H9 (cell line): ENCODE measurements at regions not wholly inside any gene's neighbourhood (a gene's known extent, or its start where the extent isn't known, plus 50 kb on each side); places are given as distances from the start of the nearest gene placed in this dataset.

Experiments used
- DNase-seq: peaks from one replicate; pipeline ENCODE4 v3.0.0-alpha.2; 2017
- H2AFZ ChIP-seq: one replicate; pipeline ENCODE4 v1.6.1; 2013; ENCODE audit warnings: mild to moderate bottlenecking, low read length, control low read depth, moderate library complexity
- H2AK5ac ChIP-seq: 2 replicates; pipeline ENCODE4 v1.6.1; 2013; ENCODE audit warnings: low read length, control low read depth, mixed read lengths; ENCODE audit not compliant: insufficient read length
- H2BK120ac ChIP-seq: one replicate; pipeline ENCODE4 v1.6.1; 2013; ENCODE audit warnings: low read depth, mild to moderate bottlenecking, low read length, control low read depth, inconsistent platforms; ENCODE audit not compliant: poor library complexity, severe bottlenecking
- H2BK12ac ChIP-seq: 2 replicates; pipeline ENCODE4 v1.6.1; 2013; ENCODE audit warnings: low read length, control low read depth, mixed read lengths, low read depth; ENCODE audit not compliant: insufficient read length
- H2BK15ac ChIP-seq: 2 replicates; pipeline ENCODE4 v1.6.1; 2013; ENCODE audit warnings: low read depth, low read length, control low read depth
- H2BK20ac ChIP-seq: one replicate; pipeline ENCODE4 v1.6.1; 2013; ENCODE audit warnings: low read depth, mild to moderate bottlenecking, low read length, control low read depth, inconsistent platforms; ENCODE audit not compliant: poor library complexity, severe bottlenecking
- H2BK5ac ChIP-seq: 2 replicates; pipeline ENCODE4 v1.6.1; 2013; ENCODE audit warnings: low read length, control low read depth, mixed read lengths; ENCODE audit not compliant: insufficient read length
- H3K14ac ChIP-seq: 2 replicates; pipeline ENCODE4 v1.6.1; 2013; ENCODE audit warnings: low read length, control low read depth; ENCODE audit not compliant: insufficient read depth
- H3K18ac ChIP-seq: 2 replicates; pipeline ENCODE4 v1.6.1; 2013; ENCODE audit warnings: low read depth, mild to moderate bottlenecking, mixed read lengths, low read length, control low read depth; ENCODE audit not compliant: insufficient read length
- H3K23ac ChIP-seq: 2 replicates; pipeline ENCODE4 v1.6.1; 2013; ENCODE audit warnings: low read length, control low read depth, mixed read lengths, low read depth; ENCODE audit not compliant: insufficient read length
- H3K23me2 ChIP-seq: 2 replicates; pipeline ENCODE4 v1.6.1; 2013; ENCODE audit warnings: low read depth, mild to moderate bottlenecking, mixed read lengths, low read length, control low read depth; ENCODE audit not compliant: insufficient read length, poor library complexity, severe bottlenecking
- H3K27ac ChIP-seq: 2 replicates; pipeline ENCODE4 v1.5.1; 2013; ENCODE audit warnings: low read length, control low read depth, mixed read lengths, low read depth; ENCODE audit not compliant: insufficient read length
- H3K27me3 ChIP-seq: 2 replicates; pipeline ENCODE4 v1.6.1; 2013; ENCODE audit warnings: low read length, control low read depth, inconsistent platforms; ENCODE audit not compliant: insufficient read depth
- H3K4ac ChIP-seq: 2 replicates; pipeline ENCODE4 v1.6.1; 2013; ENCODE audit warnings: low read depth, mild to moderate bottlenecking, control low read depth, inconsistent platforms, low read length, moderate library complexity
- H3K4me1 ChIP-seq: 2 replicates; pipeline ENCODE4 v1.6.1; 2013; ENCODE audit warnings: low read length, control low read depth, inconsistent platforms; ENCODE audit not compliant: insufficient read depth
- H3K4me2 ChIP-seq: 2 replicates; pipeline ENCODE4 v1.6.1; 2013; ENCODE audit warnings: low read length, control low read depth, mixed read lengths; ENCODE audit not compliant: insufficient read length, insufficient read depth
- H3K56ac ChIP-seq: 2 replicates; pipeline ENCODE4 v1.6.1; 2013; ENCODE audit warnings: low read depth, mild to moderate bottlenecking, mixed read lengths, low read length, control low read depth; ENCODE audit not compliant: insufficient read length
- H3K79me1 ChIP-seq: 2 replicates; pipeline ENCODE4 v1.6.1; 2013; ENCODE audit warnings: low read depth, mild to moderate bottlenecking, moderate library complexity, low read length, control low read depth, inconsistent platforms; ENCODE audit not compliant: insufficient read depth, poor library complexity, severe bottlenecking
- H3K79me2 ChIP-seq: 2 replicates; pipeline ENCODE4 v1.6.1; 2013; ENCODE audit warnings: low read length, control low read depth, inconsistent platforms; ENCODE audit not compliant: insufficient read depth
- H3K9ac ChIP-seq: 2 replicates; pipeline ENCODE4 v1.6.1; 2013; ENCODE audit warnings: low read length, control low read depth, mixed read lengths; ENCODE audit not compliant: insufficient read length; ENCODE audit errors: extremely low read depth
- H3K9me3 ChIP-seq: one replicate; pipeline ENCODE4 v1.6.1; 2013; ENCODE audit warnings: low read depth, low read length, inconsistent platforms; ENCODE audit not compliant: control insufficient read depth
- H3T11ph ChIP-seq: one replicate; pipeline ENCODE4 v1.6.1; 2013; ENCODE audit warnings: mild to moderate bottlenecking, low read length, control low read depth, inconsistent platforms
- H4K20me1 ChIP-seq: one replicate; pipeline ENCODE4 v1.6.1; 2013; ENCODE audit not compliant: control insufficient read depth, insufficient read length, insufficient read depth
- H4K5ac ChIP-seq: 2 replicates; pipeline ENCODE4 v1.6.1; 2013; ENCODE audit warnings: low read depth, mild to moderate bottlenecking, mixed read lengths, low read length, control low read depth; ENCODE audit not compliant: insufficient read length
- H4K8ac ChIP-seq: replicated peaks from 2 replicates; pipeline ENCODE4 v1.6.1; 2013; ENCODE audit warnings: low read length, control low read depth, mixed read lengths, low read depth; ENCODE audit not compliant: insufficient read length
- H4K91ac ChIP-seq: 2 replicates; pipeline ENCODE4 v1.6.1; 2013; ENCODE audit warnings: low read depth, mild to moderate bottlenecking, moderate library complexity, mixed read lengths, low read length, control low read depth; ENCODE audit not compliant: insufficient read length
- H3K27ac Mint-ChIP-seq, 3 experiments: 2 replicates in 2 of 3; 3 replicates in 1 of 3; pipeline ENCODE4 v1.8.0; 2020 to 2021; ENCODE audit warnings: mixed read lengths in 3 of 3, mild to moderate bottlenecking in 1 of 3, moderate library complexity in 1 of 3
- H3K27me3 Mint-ChIP-seq: 2 replicates; pipeline ENCODE4 v1.8.0; 2021; ENCODE audit warnings: low read depth, mild to moderate bottlenecking, moderate library complexity, mixed read lengths
- H3K36me3 Mint-ChIP-seq, 3 experiments: 2 replicates in 2 of 3; 3 replicates in 1 of 3; pipeline ENCODE4 v1.8.0; 2020 to 2021; ENCODE audit warnings: low read depth in 3 of 3, mixed read lengths in 3 of 3; ENCODE audit not compliant: insufficient read depth in 1 of 3
- H3K4me1 Mint-ChIP-seq, 2 experiments: 2 replicates each; pipeline ENCODE4 v1.8.0; 2020; ENCODE audit warnings: mixed read lengths in 2 of 2
- H3K4me3 Mint-ChIP-seq, 2 experiments: 2 replicates in 1 of 2; 3 replicates in 1 of 2; pipeline ENCODE4 v1.8.0; 2020 to 2021; ENCODE audit warnings: mild to moderate bottlenecking in 2 of 2, mixed read lengths in 2 of 2, moderate library complexity in 1 of 2
- H3K9me3 Mint-ChIP-seq, 2 experiments: 2 replicates in 1 of 2; 3 replicates in 1 of 2; pipeline ENCODE4 v1.8.0; 2020; ENCODE audit warnings: mild to moderate bottlenecking in 2 of 2, mixed read lengths in 2 of 2, moderate library complexity in 1 of 2
- CTCF ChIP-seq: fragments of 200-600 bp; sonication (generic); conservative IDR thresholded peaks from 3 replicates; pipeline ENCODE4 v1.8.0; 2021; ENCODE audit warnings: antibody characterized with exemption, mild to moderate bottlenecking
- WGBS: extraction: QIAGEN DNeasy Blood & Tissue Kit; methylation state at CpG from one replicate; pipeline ENCODE4 v1.1.7; 2013; ENCODE audit warnings: missing lambda C conversion rate, low lambda C conversion rate, mixed read lengths; ENCODE audit not compliant: insufficient read length; ENCODE audit errors: extremely low coverage; 5-methylcytosine and 5-hydroxymethylcytosine counted together

DNA sequence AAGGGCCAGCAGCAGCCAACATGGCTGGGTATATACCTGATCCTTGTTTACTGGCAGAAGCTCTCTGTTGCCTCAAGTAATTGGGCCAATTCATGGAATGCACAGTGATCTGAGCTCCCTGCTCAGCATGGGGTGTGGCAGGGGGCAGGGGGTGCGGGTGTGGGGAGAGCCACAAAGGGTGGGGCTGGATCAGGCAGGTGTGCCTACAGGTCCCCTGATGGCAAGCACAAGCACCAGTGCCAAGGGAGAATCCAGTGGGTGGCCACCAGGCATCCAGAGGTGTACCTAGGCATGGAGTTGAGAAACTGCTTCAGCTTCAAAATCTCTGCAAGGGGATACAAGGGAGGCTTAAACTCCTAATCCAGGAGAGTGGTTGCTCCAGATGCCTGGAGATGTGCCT lies 235.8 kb upstream of the TLE4 start:
- Histone ChIP-seq H3K14ac (no peak overlapping the region), H2BK120ac (no peak overlapping the region), H3K79me1 (no peaks in the 10 kb centered on the region), H2BK5ac (no peak overlapping the region), H3K56ac (no peak overlapping the region), H3K18ac (no peak overlapping the region), H3K27ac (no peak overlapping the region), H2AFZ (no peak overlapping the region), H3K79me2 (no peaks in the 10 kb centered on the region), H4K91ac (no peak overlapping the region), H3K23me2 (no peaks in the 10 kb centered on the region), H3K4me2 (no peak overlapping the region), H3K4me1 (no peaks in the 10 kb centered on the region), H3K27me3 (no peaks in the 10 kb centered on the region), H2AK5ac (no peak overlapping the region), H3K4ac (no peak overlapping the region), H3K9me3 (peaks cover 5% of the 10 kb centered on the region), H4K5ac (no peak overlapping the region), H2BK20ac (no peak overlapping the region), H4K8ac (no peak overlapping the region), H3K9ac (no peak overlapping the region), H2BK15ac (no peak overlapping the region), H3K23ac (no peak overlapping the region), H4K20me1 (no peaks in the 10 kb centered on the region), H2BK12ac (no peak overlapping the region), H3T11ph (no peak overlapping the region)
- Mint-ChIP-seq H3K9me3 (peaks cover 0 to 6% of the 10 kb centered on the region in 2 experiments; a peak in 2 of 5 replicates), H3K4me3 (no peak overlapping the region), H3K27me3 (no peaks in the 10 kb centered on the region), H3K4me1 (peaks cover 9 to 12% of the 10 kb centered on the region in 2 experiments), H3K27ac (no peak overlapping the region), H3K36me3 (peaks cover 0 to 13% (median 2%) of the 10 kb centered on the region in 3 experiments; a peak in 2 of 7 replicates)
- DNase-seq, result no peak
- TF ChIP-seq CTCF, result no peak
- WGBS, result no CpG with 5 or more reads among the region's 1 CpG
